ENCODE measurements at regions not wholly inside any gene's neighbourhood (a gene's known extent, or its start where the extent isn't known, plus 50 kb on each side); places are given as distances from the start of the nearest gene placed in this dataset.

DNA sequence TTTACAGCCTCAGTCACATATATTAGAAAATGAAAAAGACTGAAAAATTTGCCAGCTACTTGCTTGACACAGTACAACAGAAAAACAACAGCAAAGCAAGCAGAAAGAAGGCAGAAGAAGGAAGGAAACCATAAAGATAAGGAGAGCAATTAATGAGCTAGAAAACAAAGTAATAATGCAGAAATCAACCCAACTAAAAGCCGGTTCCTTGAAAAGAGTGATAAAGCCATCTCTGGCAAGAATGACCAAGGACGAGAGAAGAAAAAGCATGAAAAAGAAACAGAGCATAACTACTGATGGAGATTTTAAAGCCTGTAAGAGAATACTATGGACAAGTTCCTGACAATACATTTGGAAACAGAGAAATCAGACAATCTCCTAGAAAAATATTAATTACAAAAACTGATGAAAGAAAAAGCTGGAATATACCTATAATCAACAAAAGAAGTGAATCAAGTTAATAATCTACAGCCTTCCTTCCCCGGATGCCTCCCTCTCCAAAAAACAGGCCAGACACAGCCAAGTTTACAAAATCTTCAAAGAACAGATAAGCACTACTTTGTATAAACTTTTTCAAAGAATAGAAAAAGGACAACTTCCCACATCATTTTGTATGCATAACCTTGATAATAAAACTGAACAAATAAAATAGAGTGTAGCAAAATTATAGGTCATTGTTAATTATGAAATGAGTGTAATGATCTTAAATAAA lies 204.0 kb downstream of the BAMBI start:
- no peak overlapping the region for H3K4me2 ChIP-seq (ENCODE audit: low read length)
- H3K4me3 ChIP-seq (ENCODE audit: low read depth, low read length, poor library complexity, severe bottlenecking), result no peak overlapping the region
- no peaks in the 10 kb centered on the region for H3K9me3 ChIP-seq (ENCODE audit: low read length)
- no peaks in the 10 kb centered on the region for H3K36me3 ChIP-seq (ENCODE audit: insufficient read depth, low read length)
- no peak overlapping the region for H2AFZ ChIP-seq (ENCODE audit: low read length)
- no peak overlapping the region for H3K9ac ChIP-seq (ENCODE audit: low read length)
- no peaks in the 10 kb centered on the region for H3K4me1 ChIP-seq (ENCODE audit: insufficient read depth, low read length, severe bottlenecking)
- no peaks in the 10 kb centered on the region for H4K20me1 ChIP-seq (ENCODE audit: insufficient read depth, low read length)
- TF ChIP-seq CTCF (IDR thresholded peaks at IDR 0.05; ENCODE audit: low read length) (no peak), EZH2 (IDR thresholded peaks at IDR 0.05; ENCODE audit: borderline replicate concordance, low read length) (no peak)
- no peak overlapping the region for H3K27ac ChIP-seq (ENCODE audit: low read depth, low read length, poor library complexity, severe bottlenecking)
- no peaks in the 10 kb centered on the region for H3K27me3 ChIP-seq (ENCODE audit: insufficient read depth, low read length)
- no peaks in the 10 kb centered on the region for H3K79me2 ChIP-seq (ENCODE audit: insufficient read depth, low read length)
- no peaks in the 10 kb centered on the region for H3F3A ChIP-seq (ENCODE audit: insufficient read depth, low read length)
- no peaks in the 10 kb centered on the region for H3K9me2 ChIP-seq (ENCODE audit: low read depth, low read length)

GRCh38 chr10:28883741-28884423 lies 206.6 kb downstream of the BAMBI start:
- Histone ChIP-seq H3K36me3 (ENCODE audit: insufficient read depth, low read length) (no peaks in the 10 kb centered on the region), H3K27me3 (ENCODE audit: insufficient read depth, low read length) (no peaks in the 10 kb centered on the region), H3K9ac (ENCODE audit: low read length) (no peak overlapping the region), H2AFZ (ENCODE audit: low read length) (no peak overlapping the region), H3K27ac (ENCODE audit: low read depth, low read length, poor library complexity, severe bottlenecking) (no peak overlapping the region), H3K4me2 (ENCODE audit: low read length) (no peak overlapping the region), H3K9me3 (ENCODE audit: low read length) (no peaks in the 10 kb centered on the region), H3K79me2 (ENCODE audit: insufficient read depth, low read length) (no peaks in the 10 kb centered on the region), H3K9me2 (ENCODE audit: low read depth, low read length) (no peaks in the 10 kb centered on the region), H3K4me3 (ENCODE audit: low read depth, low read length, poor library complexity, severe bottlenecking) (no peak overlapping the region), H3F3A (ENCODE audit: insufficient read depth, low read length) (no peaks in the 10 kb centered on the region), H3K4me1 (ENCODE audit: insufficient read depth, low read length, severe bottlenecking) (no peaks in the 10 kb centered on the region), H4K20me1 (ENCODE audit: insufficient read depth, low read length) (no peaks in the 10 kb centered on the region)
- TF ChIP-seq CTCF (IDR thresholded peaks at IDR 0.05; ENCODE audit: low read length), result no peak
- TF ChIP-seq EZH2 (IDR thresholded peaks at IDR 0.05; ENCODE audit: borderline replicate concordance, low read length), result no peak

- Histone ChIP-seq H3K4me2 (ENCODE audit: low read length) (no peak overlapping the region), H3K4me1 (ENCODE audit: insufficient read depth, low read length, severe bottlenecking) (no peaks in the 10 kb centered on the region), H2AFZ (ENCODE audit: low read length) (no peak overlapping the region), H3K79me2 (ENCODE audit: insufficient read depth, low read length) (no peaks in the 10 kb centered on the region), H3K36me3 (ENCODE audit: insufficient read depth, low read length) (no peaks in the 10 kb centered on the region), H3K9me2 (ENCODE audit: low read depth, low read length) (no peaks in the 10 kb centered on the region), H4K20me1 (ENCODE audit: insufficient read depth, low read length) (no peaks in the 10 kb centered on the region), H3K4me3 (ENCODE audit: low read depth, low read length, poor library complexity, severe bottlenecking) (no peak overlapping the region), H3K9ac (ENCODE audit: low read length) (no peak overlapping the region), H3F3A (ENCODE audit: insufficient read depth, low read length) (no peaks in the 10 kb centered on the region), H3K27ac (ENCODE audit: low read depth, low read length, poor library complexity, severe bottlenecking) (no peak overlapping the region), H3K9me3 (ENCODE audit: low read length) (no peaks in the 10 kb centered on the region), H3K27me3 (ENCODE audit: insufficient read depth, low read length) (no peaks in the 10 kb centered on the region)
- TF ChIP-seq EZH2 (IDR thresholded peaks at IDR 0.05; ENCODE audit: borderline replicate concordance, low read length) (no peak), CTCF (IDR thresholded peaks at IDR 0.05; ENCODE audit: low read length) (no peak)
Observed at GRCh38 chr10:28890121-28890950, 213.0 kb downstream of the BAMBI start.

All from OCI-LY1 (cell line).